Astrocyte (in vitro differentiated cells and primary cell): ENCODE measurements at regions not wholly inside any gene's neighbourhood (a gene's known extent, or its start where the extent isn't known, plus 50 kb on each side); places are given as distances from the start of the nearest gene placed in this dataset.

Experiments
- CTCF ChIP-seq: IDR thresholded peaks from 2 replicates; pipeline ENCODE4 v1.5.1; 2011; ENCODE audit warnings: low read depth, mild to moderate bottlenecking, inconsistent platforms, low read length, moderate library complexity; ENCODE audit not compliant: insufficient read depth
- EZH2 ChIP-seq: IDR thresholded peaks from 2 replicates; pipeline ENCODE4 v1.6.1; 2012; ENCODE audit warnings: mild to moderate bottlenecking, low read length, inconsistent platforms; ENCODE audit not compliant: insufficient read depth

- TF ChIP-seq CTCF (no peak), EZH2 (no peak)
Measured at GRCh38 chr5:30108051-30108450, 1085.4 kb upstream of the CDH6 start.
